GM23338 (cell line): ENCODE measurements at regions not wholly inside any gene's neighbourhood (a gene's known extent, or its start where the extent isn't known, plus 50 kb on each side); places are given as distances from the start of the nearest gene placed in this dataset.

Experiments used
- CREB1 ChIP-seq: fragments of 250-450 bp; sonication (Bioruptor Pico); IDR thresholded peaks from 2 replicates; pipeline ENCODE4 v1.5.0; 2020; ENCODE audit warnings: low read depth, mild to moderate bottlenecking, moderate library complexity
- EZH2 ChIP-seq: fragments of 200-600 bp; sonication (generic); IDR thresholded peaks from one replicate; pipeline ENCODE4 v1.8.0; 2017; ENCODE audit warnings: antibody characterized with exemption, mild to moderate bottlenecking, low read depth; ENCODE audit not compliant: unreplicated experiment
- EZH2phosphoT487 ChIP-seq: fragments of 200-600 bp; sonication (generic); IDR thresholded peaks from one replicate; pipeline ENCODE4 v1.8.1; 2018; ENCODE audit warnings: antibody characterized with exemption; ENCODE audit not compliant: unreplicated experiment
- JUNB ChIP-seq: IDR thresholded peaks from one replicate; pipeline ENCODE4 v1.6.1; 2016; ENCODE audit warnings: antibody characterized with exemption; ENCODE audit not compliant: unreplicated experiment
- POLR2AphosphoS5 ChIP-seq: IDR thresholded peaks from 2 replicates; pipeline ENCODE4 v1.6.1; 2016; ENCODE audit warnings: antibody characterized with exemption, low read depth
- STAT1 ChIP-seq: IDR thresholded peaks from one replicate; pipeline ENCODE4 v1.6.1; 2016; ENCODE audit warnings: antibody characterized with exemption; ENCODE audit not compliant: unreplicated experiment
- ZNF114 ChIP-seq: fragments of 250-450 bp; sonication (Bioruptor Pico); IDR thresholded peaks from 2 replicates; pipeline ENCODE4 v1.5.0; 2020; ENCODE audit warnings: mild to moderate bottlenecking, moderate library complexity
- TF ChIP-seq, protein P1 (sequence below), 2 experiments: fragments of 200-600 bp in 1 of 2; sonication (generic) in 1 of 2; conservative IDR thresholded peaks; 2 replicates each; pipeline versions ENCODE4 v1.5.1 to v1.6.1; 2016 to 2017; ENCODE audit warnings: antibody characterized with exemption in 2 of 2, low read depth in 2 of 2, mild to moderate bottlenecking in 2 of 2, moderate library complexity in 1 of 2
- TF ChIP-seq, protein P2 (sequence below): IDR thresholded peaks from one replicate; pipeline ENCODE4 v1.6.1; 2018; ENCODE audit warnings: antibody characterized with exemption; ENCODE audit not compliant: unreplicated experiment
- TF ChIP-seq, protein P3 (sequence below): fragments of 250-450 bp; sonication (Bioruptor Pico); IDR thresholded peaks from 2 replicates; pipeline ENCODE4 v1.5.0; 2020; ENCODE audit warnings: mild to moderate bottlenecking, moderate library complexity

DNA sequence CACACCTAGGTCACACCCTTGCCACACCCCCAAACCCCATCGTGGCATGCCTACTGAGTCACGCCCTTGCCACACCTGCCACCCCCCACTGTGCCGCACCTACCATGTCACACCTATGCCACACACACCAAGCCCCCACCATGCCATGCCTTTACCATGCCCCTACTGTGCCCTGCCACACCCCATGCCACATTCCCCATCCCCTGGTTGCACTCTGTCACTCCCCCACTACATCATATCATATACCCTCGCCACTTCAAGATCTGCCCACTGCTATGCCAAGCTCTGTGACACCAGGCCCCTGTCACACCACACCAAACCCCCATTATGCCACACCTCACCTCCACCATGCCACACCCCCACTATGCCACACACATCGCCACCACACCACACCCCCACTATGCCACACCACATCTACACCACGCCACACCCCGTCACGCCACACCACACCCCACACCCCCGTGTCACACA is 101.2 kb downstream of the OLFM1 start:
- TF ChIP-seq, protein P1, sequence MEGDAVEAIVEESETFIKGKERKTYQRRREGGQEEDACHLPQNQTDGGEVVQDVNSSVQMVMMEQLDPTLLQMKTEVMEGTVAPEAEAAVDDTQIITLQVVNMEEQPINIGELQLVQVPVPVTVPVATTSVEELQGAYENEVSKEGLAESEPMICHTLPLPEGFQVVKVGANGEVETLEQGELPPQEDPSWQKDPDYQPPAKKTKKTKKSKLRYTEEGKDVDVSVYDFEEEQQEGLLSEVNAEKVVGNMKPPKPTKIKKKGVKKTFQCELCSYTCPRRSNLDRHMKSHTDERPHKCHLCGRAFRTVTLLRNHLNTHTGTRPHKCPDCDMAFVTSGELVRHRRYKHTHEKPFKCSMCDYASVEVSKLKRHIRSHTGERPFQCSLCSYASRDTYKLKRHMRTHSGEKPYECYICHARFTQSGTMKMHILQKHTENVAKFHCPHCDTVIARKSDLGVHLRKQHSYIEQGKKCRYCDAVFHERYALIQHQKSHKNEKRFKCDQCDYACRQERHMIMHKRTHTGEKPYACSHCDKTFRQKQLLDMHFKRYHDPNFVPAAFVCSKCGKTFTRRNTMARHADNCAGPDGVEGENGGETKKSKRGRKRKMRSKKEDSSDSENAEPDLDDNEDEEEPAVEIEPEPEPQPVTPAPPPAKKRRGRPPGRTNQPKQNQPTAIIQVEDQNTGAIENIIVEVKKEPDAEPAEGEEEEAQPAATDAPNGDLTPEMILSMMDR (conservative IDR thresholded peaks at IDR 0.05; ENCODE audit: low read depth in 2 of 2) = no peak
- TF ChIP-seq EZH2 = no peak
- TF ChIP-seq EZH2phosphoT487 = no peak
- TF ChIP-seq, protein P2, sequence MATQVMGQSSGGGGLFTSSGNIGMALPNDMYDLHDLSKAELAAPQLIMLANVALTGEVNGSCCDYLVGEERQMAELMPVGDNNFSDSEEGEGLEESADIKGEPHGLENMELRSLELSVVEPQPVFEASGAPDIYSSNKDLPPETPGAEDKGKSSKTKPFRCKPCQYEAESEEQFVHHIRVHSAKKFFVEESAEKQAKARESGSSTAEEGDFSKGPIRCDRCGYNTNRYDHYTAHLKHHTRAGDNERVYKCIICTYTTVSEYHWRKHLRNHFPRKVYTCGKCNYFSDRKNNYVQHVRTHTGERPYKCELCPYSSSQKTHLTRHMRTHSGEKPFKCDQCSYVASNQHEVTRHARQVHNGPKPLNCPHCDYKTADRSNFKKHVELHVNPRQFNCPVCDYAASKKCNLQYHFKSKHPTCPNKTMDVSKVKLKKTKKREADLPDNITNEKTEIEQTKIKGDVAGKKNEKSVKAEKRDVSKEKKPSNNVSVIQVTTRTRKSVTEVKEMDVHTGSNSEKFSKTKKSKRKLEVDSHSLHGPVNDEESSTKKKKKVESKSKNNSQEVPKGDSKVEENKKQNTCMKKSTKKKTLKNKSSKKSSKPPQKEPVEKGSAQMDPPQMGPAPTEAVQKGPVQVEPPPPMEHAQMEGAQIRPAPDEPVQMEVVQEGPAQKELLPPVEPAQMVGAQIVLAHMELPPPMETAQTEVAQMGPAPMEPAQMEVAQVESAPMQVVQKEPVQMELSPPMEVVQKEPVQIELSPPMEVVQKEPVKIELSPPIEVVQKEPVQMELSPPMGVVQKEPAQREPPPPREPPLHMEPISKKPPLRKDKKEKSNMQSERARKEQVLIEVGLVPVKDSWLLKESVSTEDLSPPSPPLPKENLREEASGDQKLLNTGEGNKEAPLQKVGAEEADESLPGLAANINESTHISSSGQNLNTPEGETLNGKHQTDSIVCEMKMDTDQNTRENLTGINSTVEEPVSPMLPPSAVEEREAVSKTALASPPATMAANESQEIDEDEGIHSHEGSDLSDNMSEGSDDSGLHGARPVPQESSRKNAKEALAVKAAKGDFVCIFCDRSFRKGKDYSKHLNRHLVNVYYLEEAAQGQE = no peak
- TF ChIP-seq POLR2AphosphoS5 = no peak
- no peak for TF ChIP-seq CREB1
- no peak for TF ChIP-seq JUNB
- no peak for TF ChIP-seq ZNF114 (CRISPR knock-in tag)
- no peak for TF ChIP-seq STAT1
- TF ChIP-seq, protein P3, sequence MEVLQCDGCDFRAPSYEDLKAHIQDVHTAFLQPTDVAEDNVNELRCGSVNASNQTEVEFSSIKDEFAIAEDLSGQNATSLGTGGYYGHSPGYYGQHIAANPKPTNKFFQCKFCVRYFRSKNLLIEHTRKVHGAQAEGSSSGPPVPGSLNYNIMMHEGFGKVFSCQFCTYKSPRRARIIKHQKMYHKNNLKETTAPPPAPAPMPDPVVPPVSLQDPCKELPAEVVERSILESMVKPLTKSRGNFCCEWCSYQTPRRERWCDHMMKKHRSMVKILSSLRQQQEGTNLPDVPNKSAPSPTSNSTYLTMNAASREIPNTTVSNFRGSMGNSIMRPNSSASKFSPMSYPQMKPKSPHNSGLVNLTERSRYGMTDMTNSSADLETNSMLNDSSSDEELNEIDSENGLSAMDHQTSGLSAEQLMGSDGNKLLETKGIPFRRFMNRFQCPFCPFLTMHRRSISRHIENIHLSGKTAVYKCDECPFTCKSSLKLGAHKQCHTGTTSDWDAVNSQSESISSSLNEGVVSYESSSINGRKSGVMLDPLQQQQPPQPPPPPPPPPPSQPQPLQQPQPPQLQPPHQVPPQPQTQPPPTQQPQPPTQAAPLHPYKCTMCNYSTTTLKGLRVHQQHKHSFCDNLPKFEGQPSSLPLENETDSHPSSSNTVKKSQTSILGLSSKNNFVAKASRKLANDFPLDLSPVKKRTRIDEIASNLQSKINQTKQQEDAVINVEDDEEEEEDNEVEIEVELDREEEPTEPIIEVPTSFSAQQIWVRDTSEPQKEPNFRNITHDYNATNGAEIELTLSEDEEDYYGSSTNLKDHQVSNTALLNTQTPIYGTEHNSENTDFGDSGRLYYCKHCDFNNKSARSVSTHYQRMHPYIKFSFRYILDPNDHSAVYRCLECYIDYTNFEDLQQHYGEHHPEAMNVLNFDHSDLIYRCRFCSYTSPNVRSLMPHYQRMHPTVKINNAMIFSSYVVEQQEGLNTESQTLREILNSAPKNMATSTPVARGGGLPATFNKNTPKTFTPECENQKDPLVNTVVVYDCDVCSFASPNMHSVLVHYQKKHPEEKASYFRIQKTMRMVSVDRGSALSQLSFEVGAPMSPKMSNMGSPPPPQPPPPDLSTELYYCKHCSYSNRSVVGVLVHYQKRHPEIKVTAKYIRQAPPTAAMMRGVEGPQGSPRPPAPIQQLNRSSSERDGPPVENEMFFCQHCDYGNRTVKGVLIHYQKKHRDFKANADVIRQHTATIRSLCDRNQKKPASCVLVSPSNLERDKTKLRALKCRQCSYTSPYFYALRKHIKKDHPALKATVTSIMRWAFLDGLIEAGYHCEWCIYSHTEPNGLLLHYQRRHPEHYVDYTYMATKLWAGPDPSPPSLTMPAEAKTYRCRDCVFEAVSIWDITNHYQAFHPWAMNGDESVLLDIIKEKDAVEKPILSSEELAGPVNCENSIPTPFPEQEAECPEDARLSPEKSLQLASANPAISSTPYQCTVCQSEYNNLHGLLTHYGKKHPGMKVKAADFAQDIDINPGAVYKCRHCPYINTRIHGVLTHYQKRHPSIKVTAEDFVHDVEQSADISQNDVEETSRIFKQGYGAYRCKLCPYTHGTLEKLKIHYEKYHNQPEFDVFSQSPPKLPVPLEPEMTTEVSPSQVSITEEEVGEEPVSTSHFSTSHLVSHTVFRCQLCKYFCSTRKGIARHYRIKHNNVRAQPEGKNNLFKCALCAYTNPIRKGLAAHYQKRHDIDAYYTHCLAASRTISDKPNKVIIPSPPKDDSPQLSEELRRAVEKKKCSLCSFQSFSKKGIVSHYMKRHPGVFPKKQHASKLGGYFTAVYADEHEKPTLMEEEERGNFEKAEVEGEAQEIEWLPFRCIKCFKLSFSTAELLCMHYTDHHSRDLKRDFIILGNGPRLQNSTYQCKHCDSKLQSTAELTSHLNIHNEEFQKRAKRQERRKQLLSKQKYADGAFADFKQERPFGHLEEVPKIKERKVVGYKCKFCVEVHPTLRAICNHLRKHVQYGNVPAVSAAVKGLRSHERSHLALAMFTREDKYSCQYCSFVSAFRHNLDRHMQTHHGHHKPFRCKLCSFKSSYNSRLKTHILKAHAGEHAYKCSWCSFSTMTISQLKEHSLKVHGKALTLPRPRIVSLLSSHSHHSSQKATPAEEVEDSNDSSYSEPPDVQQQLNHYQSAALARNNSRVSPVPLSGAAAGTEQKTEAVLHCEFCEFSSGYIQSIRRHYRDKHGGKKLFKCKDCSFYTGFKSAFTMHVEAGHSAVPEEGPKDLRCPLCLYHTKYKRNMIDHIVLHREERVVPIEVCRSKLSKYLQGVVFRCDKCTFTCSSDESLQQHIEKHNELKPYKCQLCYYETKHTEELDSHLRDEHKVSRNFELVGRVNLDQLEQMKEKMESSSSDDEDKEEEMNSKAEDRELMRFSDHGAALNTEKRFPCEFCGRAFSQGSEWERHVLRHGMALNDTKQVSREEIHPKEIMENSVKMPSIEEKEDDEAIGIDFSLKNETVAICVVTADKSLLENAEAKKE = no peak
